ENCODE measurements at regions not wholly inside any gene's neighbourhood (a gene's known extent, or its start where the extent isn't known, plus 50 kb on each side); places are given as distances from the start of the nearest gene placed in this dataset.

- Histone ChIP-seq H3K4me1 (no peaks in the 10 kb centered on the region), H3K9me3 (no peaks in the 10 kb centered on the region), H3K27ac (no peak overlapping the region), H3K4me3 (no peak overlapping the region), H3K4me2 (no peak overlapping the region)
- WGBS (ENCODE audit: missing lambda C conversion rate) = 7% methylated on average over 3 of the region's 3 CpGs
- DNase-seq (ENCODE audit: low read depth in 1 of 2, low spot score in 1 of 2) (no peak), ATAC-seq (no peak), FAIRE-seq (no peak)
- TF ChIP-seq BCL3 (IDR thresholded peaks at IDR 0.05) = no peak
- TF ChIP-seq NPAS2 (CRISPR knock-in tag; IDR thresholded peaks at IDR 0.05; ENCODE audit: borderline replicate concordance) = no peak
- ChIA-PET CTCF (no interaction called here), POLR2A (no interaction called here)
These were observed 133.9 kb upstream of the GHITM start for GRCh38 chr10:84005403-84005802.

- TF ChIP-seq HDAC2 (IDR thresholded peaks at IDR 0.05) (no peak), MAFK (IDR thresholded peaks at IDR 0.05; ENCODE audit: partially characterized antibody) (no peak), HES2 (IDR thresholded peaks at IDR 0.05) (no peak), CTCF (IDR thresholded peaks at IDR 0.05) (no peak), REST (IDR thresholded peaks at IDR 0.05) (no peak), BCL3 (IDR thresholded peaks at IDR 0.05) (no peak), GATA3 (IDR thresholded peaks at IDR 0.05; ENCODE audit: borderline replicate concordance) (no peak)
- ChIA-PET POLR2A (no interaction called here), CTCF (no interaction called here)
- Histone ChIP-seq H3K9me3 (no peaks in the 10 kb centered on the region), H3K4me1 (no peaks in the 10 kb centered on the region), H3K27ac (no peak overlapping the region), H3K4me2 (no peak overlapping the region), H3K4me3 (no peak overlapping the region)
- FAIRE-seq (no peak), ATAC-seq (no peak), DNase-seq (ENCODE audit: low read depth in 1 of 2, low spot score in 1 of 2) (no peak)
- 7% methylated on average over 5 of the region's 5 CpGs for WGBS (ENCODE audit: missing lambda C conversion rate)
These were observed 131.8 kb upstream of the GHITM start for GRCh38 chr10:84007482-84007881.

GRCh38 chr10:84008878-84009277 lies 130.4 kb upstream of the GHITM start:
- Histone ChIP-seq H3K9me3 (no peaks in the 10 kb centered on the region), H3K4me1 (no peaks in the 10 kb centered on the region), H3K27ac (no peak overlapping the region), H3K4me3 (no peak overlapping the region), H3K4me2 (no peak overlapping the region)
- TF ChIP-seq CTCF (IDR thresholded peaks at IDR 0.05) (peak; percentile 45), PHF8 (IDR thresholded peaks at IDR 0.05; ENCODE audit: borderline replicate concordance, low read depth) (no peak), RAD21 (conservative IDR thresholded peaks at IDR 0.05 in 1 of 2, IDR thresholded peaks at IDR 0.05 in 1 of 2) (peak in 1 of 2 experiments; percentile 35; a peak in 1 of 5 replicates)
- CTCF ChIA-PET = no interaction called here
- WGBS (ENCODE audit: missing lambda C conversion rate) = 25% methylated on average over 3 of the region's 3 CpGs
- DNase-seq (ENCODE audit: low read depth in 1 of 2, low spot score in 1 of 2) (peak; percentile 6 to 20), FAIRE-seq (no peak), ATAC-seq (peak in 1 of 2 experiments; percentile 77; a peak in 4 of 6 replicates)
- POLR2A ChIA-PET = no interaction called here

Measured in A549 (cell line).